WTC11 (cell line): ENCODE measurements at regions not wholly inside any gene's neighbourhood (a gene's known extent, or its start where the extent isn't known, plus 50 kb on each side); places are given as distances from the start of the nearest gene placed in this dataset.
A peak's percentile ranks its signal among the peaks of the same experiment; 100 is the strongest.

ENCODE experiments used
- ATAC-seq: fragments of 200-7000 bp; cut with Tn5 transposase; 2 replicates; pipeline ENCODE4 v1.10.0; 2021; ENCODE audit warnings: mild to moderate bottlenecking, moderate library complexity
- CTCF ChIA-PET: fragments of 300-600 bp; sonication (Branson Sonifier 250); formaldehyde crosslinking; loops from one replicate; lab custom pipeline; 2021; ENCODE audit warnings: antibody characterized with exemption; lab: Charles Lee
- POLR2A ChIA-PET: fragments of 350-600 bp; sonication (Branson Sonifier 250); formaldehyde crosslinking; loops from one replicate; lab custom pipeline; 2021; ENCODE audit warnings: antibody characterized with exemption; lab: Charles Lee
- DNase-seq: peaks from one replicate; pipeline ENCODE4 v3.0.0; 2021; ENCODE audit warnings: low spot score
- H3K27ac Mint-ChIP-seq: 2 replicates; pipeline ENCODE4 v1.8.0; 2021; ENCODE audit warnings: mixed read lengths
- H3K27me3 Mint-ChIP-seq: 2 replicates; pipeline ENCODE4 v1.8.0; 2021; ENCODE audit warnings: low read depth, mild to moderate bottlenecking, moderate library complexity, mixed read lengths
- H3K36me3 Mint-ChIP-seq: 2 replicates; pipeline ENCODE4 v1.8.0; 2021; ENCODE audit warnings: mixed read lengths
- H3K4me1 Mint-ChIP-seq: 2 replicates; pipeline ENCODE4 v1.8.0; 2022; ENCODE audit warnings: mixed read lengths
- H3K4me3 Mint-ChIP-seq: 2 replicates; pipeline ENCODE4 v1.8.0; 2021; ENCODE audit warnings: mild to moderate bottlenecking, moderate library complexity, mixed read lengths
- H3K9me3 Mint-ChIP-seq: 2 replicates; pipeline ENCODE4 v1.8.0; 2021; ENCODE audit warnings: mixed read lengths
- AR ChIP-seq: fragments of 250-450 bp; sonication (Bioruptor Pico); IDR thresholded peaks from 2 replicates; pipeline ENCODE4 v1.9.0; 2021; ENCODE audit warnings: mild to moderate bottlenecking
- ATF1 ChIP-seq: sonication (generic); formaldehyde crosslinking; IDR thresholded peaks from 2 replicates; pipeline ENCODE4 v1.8.1; 2023; ENCODE audit warnings: mild to moderate bottlenecking, moderate library complexity, missing genetic modification reagents
- ATF2 ChIP-seq: sonication (generic); formaldehyde crosslinking; IDR thresholded peaks from 2 replicates; pipeline ENCODE4 v1.8.1; 2022; ENCODE audit warnings: low read depth, missing genetic modification reagents, borderline replicate concordance
- ELF4 ChIP-seq: sonication (generic); formaldehyde crosslinking; IDR thresholded peaks from 2 replicates; pipeline ENCODE4 v1.8.1; 2022; ENCODE audit warnings: low read depth, mild to moderate bottlenecking, moderate library complexity, missing genetic modification reagents
- ETV6 ChIP-seq: sonication (generic); formaldehyde crosslinking; IDR thresholded peaks from 2 replicates; pipeline ENCODE4 v1.8.1; 2022; ENCODE audit warnings: mild to moderate bottlenecking, missing genetic modification reagents
- GRHL2 ChIP-seq: fragments of 250-450 bp; sonication (Bioruptor Pico); IDR thresholded peaks from 2 replicates; pipeline ENCODE4 v1.8.0; 2022; ENCODE audit warnings: mild to moderate bottlenecking, moderate library complexity; ENCODE audit not compliant: insufficient replicate concordance, severe bottlenecking
- HMGXB4 ChIP-seq: sonication (generic); formaldehyde crosslinking; IDR thresholded peaks from 2 replicates; pipeline ENCODE4 v1.8.1; 2023; ENCODE audit warnings: mild to moderate bottlenecking, moderate library complexity, missing genetic modification reagents
- IRF1 ChIP-seq: sonication (generic); formaldehyde crosslinking; IDR thresholded peaks from 2 replicates; pipeline ENCODE4 v1.8.0; 2023; ENCODE audit warnings: missing genetic modification reagents
- NFATC4 ChIP-seq: fragments of 250-450 bp; sonication (Bioruptor Pico); IDR thresholded peaks from 2 replicates; pipeline ENCODE4 v1.9.0; 2021; ENCODE audit warnings: mild to moderate bottlenecking
- NFYB ChIP-seq: sonication (generic); formaldehyde crosslinking; conservative IDR thresholded peaks from 2 replicates; pipeline ENCODE4 v1.8.0; 2022; ENCODE audit warnings: low read depth, missing genetic modification reagents
- TCF7 ChIP-seq: sonication (generic); formaldehyde crosslinking; IDR thresholded peaks from 2 replicates; pipeline ENCODE4 v1.8.0; 2022; ENCODE audit warnings: mild to moderate bottlenecking, low read depth, missing genetic modification reagents, moderate library complexity
- ZNF263 ChIP-seq: sonication (generic); formaldehyde crosslinking; IDR thresholded peaks from 2 replicates; pipeline ENCODE4 v1.8.1; 2022; ENCODE audit warnings: low read depth, mild to moderate bottlenecking, moderate library complexity, missing genetic modification reagents
- ZNF317 ChIP-seq: sonication (generic); formaldehyde crosslinking; IDR thresholded peaks from 2 replicates; pipeline ENCODE4 v1.8.1; 2023; ENCODE audit warnings: low read depth, mild to moderate bottlenecking, moderate library complexity, missing genetic modification reagents, borderline replicate concordance
- ZNF396 ChIP-seq: fragments of 250-450 bp; sonication (Bioruptor Pico); IDR thresholded peaks from 2 replicates; pipeline ENCODE4 v1.8.0; 2021; ENCODE audit warnings: mild to moderate bottlenecking, moderate library complexity, borderline replicate concordance

GRCh38 chr6:6932341-6932740 lies 175.4 kb upstream of the RREB1 start:
- no peak for ATAC-seq
- Mint-ChIP-seq H3K4me1 (peaks cover 6% of the 10 kb centered on the region), H3K4me3 (no peak overlapping the region), H3K27me3 (no peaks in the 10 kb centered on the region; the same call in 1 of the 2 replicates), H3K9me3 (no peaks in the 10 kb centered on the region), H3K27ac (no peak overlapping the region; the same call in 1 of the 2 replicates), H3K36me3 (no peaks in the 10 kb centered on the region)
- POLR2A ChIA-PET: no interaction called here
- no peak for DNase-seq
- CTCF ChIA-PET: no interaction called here
- no peak for TF ChIP-seq NFATC4 (CRISPR knock-in tag)
- no peak for TF ChIP-seq AR (CRISPR knock-in tag)
- TF ChIP-seq GRHL2: no peak
- no peak for TF ChIP-seq ATF2 (CRISPR knock-in tag)
- TF ChIP-seq ZNF263 (CRISPR knock-in tag): no peak
- TF ChIP-seq ZNF317: no peak
- TF ChIP-seq ATF1 (CRISPR knock-in tag): no peak
- TF ChIP-seq ELF4: no peak
- no peak for TF ChIP-seq IRF1 (CRISPR knock-in tag)

DNA sequence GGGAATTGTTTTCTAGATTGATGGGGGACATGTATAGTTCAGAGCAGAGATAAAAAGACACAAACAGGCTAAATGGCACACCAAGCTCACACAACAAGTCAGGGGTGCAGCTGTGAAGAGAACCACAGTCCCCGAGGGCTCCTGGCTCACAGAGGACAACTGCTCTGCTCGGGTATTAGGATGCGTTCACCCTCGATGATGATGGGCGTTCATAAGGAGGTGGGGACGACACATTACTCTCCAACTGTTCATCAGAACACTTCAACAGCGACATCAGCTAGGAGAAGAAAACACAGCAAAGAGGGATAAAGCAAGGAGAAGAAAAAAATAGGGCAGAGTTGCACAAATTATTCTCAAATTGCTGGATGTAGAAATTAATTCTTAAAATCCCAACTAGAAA lies 174.8 kb upstream of the RREB1 start:
- no peak overlapping the region for H3K27ac Mint-ChIP-seq
- no peaks in the 10 kb centered on the region for H3K9me3 Mint-ChIP-seq
- H3K27me3 Mint-ChIP-seq: no peaks in the 10 kb centered on the region; the same call in 1 of the 2 replicates
- peaks cover 1% of the 10 kb centered on the region; the same call in 1 of the 2 replicates for H3K4me1 Mint-ChIP-seq
- H3K36me3 Mint-ChIP-seq: no peaks in the 10 kb centered on the region
- ATAC-seq (no peak), DNase-seq (no peak)
- no peak overlapping the region for H3K4me3 Mint-ChIP-seq
- TF ChIP-seq TCF7 (CRISPR knock-in tag): no peak
- TF ChIP-seq HMGXB4 (CRISPR knock-in tag): no peak
- no peak for TF ChIP-seq ETV6 (CRISPR knock-in tag)
- TF ChIP-seq ZNF396 (CRISPR knock-in tag): no peak
- POLR2A ChIA-PET: no interaction called here
- CTCF ChIA-PET: no interaction called here

- no peaks in the 10 kb centered on the region for H3K27me3 Mint-ChIP-seq
- 0 out of 2 replicates have a peak, but pooled peaks have one; percentile 45 for TF ChIP-seq NFYB
- TF ChIP-seq IRF1 (CRISPR knock-in tag): no peak
- ATAC-seq: peak; percentile 30; the same call in 1 of the 2 replicates
- H3K36me3 Mint-ChIP-seq: no peaks in the 10 kb centered on the region
- no peak for DNase-seq
- H3K27ac Mint-ChIP-seq: no peak overlapping the region
- no peaks in the 10 kb centered on the region for H3K9me3 Mint-ChIP-seq
- H3K4me1 Mint-ChIP-seq: peaks cover 9% of the 10 kb centered on the region; the same call in 1 of the 2 replicates
- ChIA-PET CTCF (interaction anchor here (0.8 kb wide), 1 partner anchor 264 kb away, joined by 3 read pairs; no protein-coding TSS in a partner anchor), POLR2A (no interaction called here)
- no peak overlapping the region for H3K4me3 Mint-ChIP-seq
Observed at GRCh38 chr6:6940031-6941025, 167.4 kb upstream of the RREB1 start.
